H1 (cell line): ENCODE measurements at regions not wholly inside any gene's neighbourhood (a gene's known extent, or its start where the extent isn't known, plus 50 kb on each side); places are given as distances from the start of the nearest gene placed in this dataset.

Source experiments
- CTCF ChIA-PET: fragments of 300-600 bp; sonication (Branson Sonifier 250); formaldehyde crosslinking; loops from one replicate; lab custom pipeline; 2021; ENCODE audit not compliant: partially characterized antibody; lab: Charles Lee
- POLR2A ChIA-PET: fragments of 300-600 bp; sonication (Branson Sonifier 250); formaldehyde crosslinking; loops from one replicate; lab custom pipeline; 2021; ENCODE audit warnings: inconsistent platforms; ENCODE audit not compliant: partially characterized antibody; lab: Charles Lee
- DNase-seq, 2 experiments: peaks; one replicate each; pipeline versions ENCODE4 v3.0.0 to v3.0.0-alpha.2; 2010 to 2022; ENCODE audit warnings: low spot score in 2 of 2, low read depth in 1 of 2, mixed read lengths in 1 of 2
- FAIRE-seq: peaks from 2 replicates; lab custom pipeline; 2011; peaks lifted over from hg19 to GRCh38; lab: Jason Lieb, UNC
- H2AFZ ChIP-seq: 2 replicates; pipeline ENCODE4 v1.8.1; 2012; ENCODE audit warnings: low read length, inconsistent platforms
- H2AK5ac ChIP-seq: 2 replicates; pipeline ENCODE4 v1.6.1; 2013; ENCODE audit warnings: low read depth, low read length
- H2BK120ac ChIP-seq: replicated peaks from 2 replicates; pipeline ENCODE3; 2013; ENCODE audit warnings: low read depth, low read length, inconsistent platforms
- H2BK12ac ChIP-seq: 2 replicates; pipeline ENCODE4 v1.6.1; 2013; ENCODE audit warnings: low read depth, low read length
- H2BK15ac ChIP-seq: 2 replicates; pipeline ENCODE4 v1.6.1; 2013; ENCODE audit warnings: low read length
- H2BK20ac ChIP-seq: 2 replicates; pipeline ENCODE4 v1.6.1; 2013; ENCODE audit warnings: low read length
- H2BK5ac ChIP-seq: 2 replicates; pipeline ENCODE4 v1.6.1; 2013; ENCODE audit warnings: low read depth, low read length
- H3K14ac ChIP-seq: 2 replicates; pipeline ENCODE4 v1.6.1; 2013; ENCODE audit warnings: inconsistent platforms; ENCODE audit not compliant: insufficient read length
- H3K18ac ChIP-seq: 2 replicates; pipeline ENCODE4 v1.6.1; 2013; ENCODE audit warnings: low read length; ENCODE audit errors: extremely low read depth
- H3K23ac ChIP-seq: 2 replicates; pipeline ENCODE4 v1.6.1; 2013; ENCODE audit warnings: inconsistent platforms; ENCODE audit not compliant: insufficient read length
- H3K23me2 ChIP-seq: 2 replicates; pipeline ENCODE4 v1.6.1; 2013; ENCODE audit warnings: low read depth, low read length
- H3K27ac ChIP-seq: 2 replicates; pipeline ENCODE4 v1.6.1; 2011; ENCODE audit warnings: low read depth, low read length, inconsistent platforms
- H3K27me3 ChIP-seq, 4 experiments: replicated peaks in 1 of 4; 1 replicate in 1 of 4; 2 replicates in 3 of 4; pipeline versions ENCODE4 v1.6.1 to v1.8.1; 2011 to 2013; ENCODE audit warnings: low read length in 3 of 4, mild to moderate bottlenecking in 3 of 4, inconsistent platforms in 2 of 4, mixed read lengths in 2 of 4, moderate library complexity in 1 of 4; ENCODE audit not compliant: control insufficient read depth in 3 of 4, insufficient read depth in 3 of 4; ENCODE audit errors: extremely low read depth in 1 of 4
- H3K36me3 ChIP-seq, 4 experiments: 2 replicates each; pipeline versions ENCODE4 v1.6.1 to v1.8.1; 2011 to 2013; ENCODE audit warnings: mild to moderate bottlenecking in 4 of 4, low read length in 3 of 4, moderate library complexity in 2 of 4, control low read depth in 1 of 4, inconsistent platforms in 1 of 4; ENCODE audit not compliant: insufficient read depth in 4 of 4, control insufficient read depth in 2 of 4
- H3K4ac ChIP-seq: replicated peaks from 2 replicates; pipeline ENCODE3; 2013; ENCODE audit warnings: low read length, low read depth, mixed read lengths, inconsistent platforms; ENCODE audit not compliant: insufficient read length
- H3K4me1 ChIP-seq, 4 experiments: replicated peaks in 1 of 4; 1 replicate in 1 of 4; 2 replicates in 3 of 4; pipeline versions ENCODE4 v1.6.1 to v1.8.1; 2011 to 2013; ENCODE audit warnings: low read length in 3 of 4, inconsistent platforms in 2 of 4, mixed read lengths in 1 of 4; ENCODE audit not compliant: insufficient read depth in 4 of 4, control insufficient read depth in 3 of 4
- H3K4me2 ChIP-seq, 2 experiments: 2 replicates each; pipeline versions ENCODE4 v1.6.1 to v1.8.1; 2011 to 2013; ENCODE audit warnings: low read depth in 2 of 2, low read length in 2 of 2, control low read depth in 1 of 2, inconsistent platforms in 1 of 2, mild to moderate bottlenecking in 1 of 2; ENCODE audit not compliant: insufficient read depth in 1 of 2
- H3K4me3 ChIP-seq, 4 experiments: fragments of 200-600, 300-600 bp in 1 of 4; sonication (generic), shearing (Covaris generic), sonication (Bioruptor Twin) in 1 of 4; 2 replicates each; pipeline versions ENCODE4 v1.5.1 to v1.8.1; 2011 to 2016; ENCODE audit warnings: low read length in 4 of 4, low read depth in 3 of 4, control low read depth in 2 of 4, inconsistent platforms in 2 of 4, mild to moderate bottlenecking in 2 of 4, mixed read lengths in 1 of 4, moderate library complexity in 1 of 4; ENCODE audit not compliant: insufficient read depth in 2 of 4; ENCODE audit errors: extremely low read depth in 1 of 4
- H3K56ac ChIP-seq: replicated peaks from 2 replicates; pipeline ENCODE3; 2013; ENCODE audit warnings: low read depth, mild to moderate bottlenecking, mixed read lengths, low read length, inconsistent platforms; ENCODE audit not compliant: insufficient read length
- H3K79me1 ChIP-seq: 2 replicates; pipeline ENCODE4 v1.6.1; 2013; ENCODE audit warnings: low read depth, low read length, control low read depth
- H3K79me2 ChIP-seq, 2 experiments: 2 replicates each; pipeline versions ENCODE4 v1.6.1 to v1.8.1; 2012 to 2013; ENCODE audit warnings: low read length in 2 of 2, mild to moderate bottlenecking in 2 of 2, inconsistent platforms in 1 of 2; ENCODE audit not compliant: insufficient read depth in 2 of 2, control insufficient read depth in 1 of 2
- H3K9ac ChIP-seq, 4 experiments: replicated peaks in 1 of 4; 1 replicate in 1 of 4; 2 replicates in 3 of 4; pipeline versions ENCODE4 v1.6.1 to v1.8.1; 2011 to 2013; ENCODE audit warnings: low read depth in 3 of 4, low read length in 3 of 4, control low read depth in 2 of 4, mild to moderate bottlenecking in 2 of 4, moderate library complexity in 2 of 4, inconsistent platforms in 1 of 4; ENCODE audit errors: extremely low read depth in 1 of 4
- H3K9me3 ChIP-seq, 2 experiments: 2 replicates each; pipeline versions ENCODE4 v1.6.1 to v1.8.1; 2012 to 2013; ENCODE audit warnings: mild to moderate bottlenecking in 2 of 2, moderate library complexity in 2 of 2, control low read depth in 1 of 2, inconsistent platforms in 1 of 2, low read depth in 1 of 2, low read length in 1 of 2, mixed read lengths in 1 of 2; ENCODE audit not compliant: insufficient read depth in 2 of 2
- H4K20me1 ChIP-seq, 2 experiments: replicated peaks in 1 of 2; 2 replicates each; pipeline versions ENCODE3 to v1.8.1; 2011 to 2013; ENCODE audit warnings: inconsistent platforms in 2 of 2, low read length in 2 of 2, mild to moderate bottlenecking in 1 of 2; ENCODE audit not compliant: insufficient read depth in 2 of 2, control insufficient read depth in 1 of 2
- H4K5ac ChIP-seq: 2 replicates; pipeline ENCODE4 v1.6.1; 2013; ENCODE audit warnings: low read length, low read depth, mixed read lengths, inconsistent platforms; ENCODE audit not compliant: insufficient read length
- H4K8ac ChIP-seq: 2 replicates; pipeline ENCODE4 v1.8.0; 2013; ENCODE audit warnings: mild to moderate bottlenecking, moderate library complexity, low read length, inconsistent platforms; ENCODE audit not compliant: insufficient read depth; ENCODE audit errors: extremely low read depth
- H4K91ac ChIP-seq: replicated peaks from 2 replicates; pipeline ENCODE3; 2013; ENCODE audit warnings: low read length, mixed read lengths, inconsistent platforms; ENCODE audit not compliant: insufficient read length
- BCL11A ChIP-seq, 2 experiments: IDR thresholded peaks; one replicate each; pipeline ENCODE4 v1.6.1; 2011; ENCODE audit warnings: low read depth in 2 of 2, low read length in 2 of 2, mild to moderate bottlenecking in 2 of 2
- BRCA1 ChIP-seq: IDR thresholded peaks from 2 replicates; pipeline ENCODE4 v1.6.1; 2012; ENCODE audit warnings: low read depth, low read length, improper control_type of control experiment
- CREB1 ChIP-seq: IDR thresholded peaks from 2 replicates; pipeline ENCODE4 v1.6.1; 2012; ENCODE audit warnings: inconsistent platforms
- EGR1 ChIP-seq: IDR thresholded peaks from 2 replicates; pipeline ENCODE4 v1.6.1; 2011; ENCODE audit warnings: low read depth, low read length, borderline replicate concordance
- KDM4A ChIP-seq: IDR thresholded peaks from one replicate; pipeline ENCODE4 v1.7.1; 2012; ENCODE audit warnings: low read depth, mild to moderate bottlenecking, moderate library complexity, low read length, inconsistent platforms; ENCODE audit not compliant: severe bottlenecking
- MAFK ChIP-seq: IDR thresholded peaks from 2 replicates; pipeline ENCODE4 v1.6.1; 2012; ENCODE audit warnings: low read depth, mild to moderate bottlenecking, improper control_type of control experiment, low read length
- POLR2AphosphoS5 ChIP-seq: IDR thresholded peaks from 2 replicates; pipeline ENCODE4 v1.6.1; 2011; ENCODE audit warnings: low read depth, low read length
- RAD21 ChIP-seq, 2 experiments: IDR thresholded peaks in 1 of 2; conservative IDR thresholded peaks in 1 of 2; 2 replicates each; pipeline ENCODE4 v1.6.1; 2011; ENCODE audit warnings: low read depth in 2 of 2, low read length in 2 of 2, improper control_type of control experiment in 1 of 2, inconsistent platforms in 1 of 2, mild to moderate bottlenecking in 1 of 2, moderate library complexity in 1 of 2
- RBBP5 ChIP-seq: IDR thresholded peaks from 2 replicates; pipeline ENCODE4 v1.7.1; 2012; ENCODE audit warnings: low read depth, mild to moderate bottlenecking, inconsistent platforms, low read length, moderate library complexity, borderline replicate concordance
- SIRT6 ChIP-seq: IDR thresholded peaks from one replicate; pipeline ENCODE4 v1.7.1; 2012; ENCODE audit warnings: low read length, inconsistent platforms
- SP2 ChIP-seq: IDR thresholded peaks from 2 replicates; pipeline ENCODE4 v1.6.1; 2012; ENCODE audit warnings: mild to moderate bottlenecking, low read length, inconsistent platforms
- ZNF274 ChIP-seq: IDR thresholded peaks from 2 replicates; pipeline ENCODE4 v1.7.0; 2012; ENCODE audit warnings: low read length, borderline replicate concordance; ENCODE audit errors: extremely low read depth
- WGBS, 2 experiments: shearing (Covaris generic) in 1 of 2; methylation state at CpG; one replicate each; pipeline versions ENCODE4 v1.1.6 to v1.1.7; 2013 to 2015; ENCODE audit warnings: low lambda C conversion rate in 2 of 2, mixed read lengths in 2 of 2, inconsistent platforms in 1 of 2, low coverage in 1 of 2, missing lambda C conversion rate in 1 of 2; ENCODE audit not compliant: insufficient replicate concordance in 2 of 2, insufficient coverage in 1 of 2, insufficient read length in 1 of 2; ENCODE audit errors: extremely low coverage in 1 of 2, missing lambda C conversion rate in 1 of 2; 5-methylcytosine and 5-hydroxymethylcytosine counted together

DNA sequence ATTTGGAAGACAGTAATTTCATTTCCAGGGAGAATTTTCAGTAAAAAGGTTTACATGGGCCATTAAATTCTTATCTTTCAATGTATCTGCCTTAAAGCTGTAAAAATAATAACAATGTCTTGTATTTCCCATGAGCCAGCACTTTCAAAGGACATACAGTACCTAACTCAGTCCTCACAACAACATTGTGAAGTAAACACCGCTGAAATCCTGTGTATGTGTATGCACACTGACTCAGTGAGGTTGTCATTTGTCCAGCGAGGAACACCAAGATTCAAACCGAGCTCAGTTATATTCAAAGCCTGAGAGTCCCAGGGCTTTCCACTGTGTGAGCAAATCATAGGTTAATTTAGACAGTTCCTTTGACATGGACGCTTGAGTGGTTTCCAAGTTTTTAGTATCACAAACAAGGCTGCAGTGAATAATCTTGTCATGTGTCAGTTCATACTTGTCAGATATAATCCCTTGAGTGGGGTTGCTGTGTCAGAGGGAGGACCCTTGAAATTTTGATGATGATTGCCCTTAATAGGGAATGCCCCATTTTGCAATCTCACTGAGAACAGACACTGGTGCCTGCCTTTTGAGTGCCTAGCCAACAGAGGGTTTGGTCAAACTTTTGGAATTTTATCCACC, 50.0 kb upstream of the SLC22A23 start:
- no peak overlapping the region for H2BK20ac ChIP-seq
- no peaks in the 10 kb centered on the region for H3K79me2 ChIP-seq
- no peak overlapping the region for H4K8ac ChIP-seq
- WGBS, 2 experiments: 95% methylated on average over 4 of the region's 4 CpGs; no CpG with 5 or more reads in 1 of the 2 experiments
- no peak overlapping the region for H2BK12ac ChIP-seq
- no peak for TF ChIP-seq MAFK
- TF ChIP-seq SP2: no peak
- no peak for TF ChIP-seq EGR1
- no peak for TF ChIP-seq POLR2AphosphoS5
- TF ChIP-seq BCL11A (IDR thresholded peaks at IDR 0.05; ENCODE audit: low read depth in 2 of 2, low read length in 2 of 2): no peak
- TF ChIP-seq RBBP5: no peak
- no peak for TF ChIP-seq BRCA1
- TF ChIP-seq RAD21 (IDR thresholded peaks at IDR 0.05 in 1 of 2, conservative IDR thresholded peaks at IDR 0.05 in 1 of 2; ENCODE audit: low read depth in 2 of 2, low read length in 2 of 2): no peak
- no peak for TF ChIP-seq KDM4A
- no peak for TF ChIP-seq CREB1
- TF ChIP-seq SIRT6: no peak
- no peak for TF ChIP-seq ZNF274
- TF ChIP-seq, all 59 proteins: peak for 0
- no peak overlapping the region for H2AK5ac ChIP-seq
- no peak overlapping the region for H3K4ac ChIP-seq
- POLR2A ChIA-PET: no interaction called here
- no peak overlapping the region for H2AFZ ChIP-seq
- H3K23ac ChIP-seq: no peak overlapping the region
- no peak overlapping the region for H2BK120ac ChIP-seq
- H3K23me2 ChIP-seq: peaks cover 2% of the 10 kb centered on the region; the same call in 1 of the 2 replicates
- H2BK15ac ChIP-seq: no peak overlapping the region
- CTCF ChIA-PET: interaction anchor here (0.6 to 1.5 kb wide), 4 partner anchors 9 to 225 kb away, joined by 3 to 5 read pairs (median 4); no protein-coding TSS in a partner anchor
- no peak overlapping the region for H3K4me2 ChIP-seq
- no peak overlapping the region for H3K9ac ChIP-seq
- H3K79me1 ChIP-seq: no peaks in the 10 kb centered on the region
- no peaks in the 10 kb centered on the region; a peak in 1 of 4 replicates for H3K9me3 ChIP-seq
- no peak overlapping the region for H3K4me3 ChIP-seq
- no peak overlapping the region for H3K18ac ChIP-seq
- peaks cover 5 to 7% (median 6%) of the 10 kb centered on the region in 4 experiments; a peak in 5 of 7 replicates for H3K4me1 ChIP-seq
- no peak overlapping the region for H3K56ac ChIP-seq
- H4K91ac ChIP-seq: no peak overlapping the region
- no peak overlapping the region for H2BK5ac ChIP-seq
- no peak overlapping the region for H3K14ac ChIP-seq
- H4K20me1 ChIP-seq: no peaks in the 10 kb centered on the region
- no peak overlapping the region for H3K27ac ChIP-seq
- FAIRE-seq (no peak), DNase-seq (no peak)
- no peaks in the 10 kb centered on the region for H3K36me3 ChIP-seq
- H3K27me3 ChIP-seq: peaks cover 0 to 1% (median 0%) of the 10 kb centered on the region in 4 experiments; a peak in 1 of 7 replicates
- no peak overlapping the region for H4K5ac ChIP-seq
